Suprapubic skin (tissue), 4 donors: ENCODE measurements at regions not wholly inside any gene's neighbourhood (a gene's known extent, or its start where the extent isn't known, plus 50 kb on each side); places are given as distances from the start of the nearest gene placed in this dataset.

Experiments
- DNase-seq, 2 donors: peaks; one replicate each; pipeline ENCODE4 v3.0.0-alpha.2; 2019; ENCODE audit warnings: low spot score in 2 of 2
- H3K27ac ChIP-seq: fragments of 200-600 bp; sonication (generic); one replicate; pipeline ENCODE4 v1.5.1; 2019
- H3K27me3 ChIP-seq: fragments of 200-600 bp; sonication (generic); one replicate; pipeline ENCODE4 v1.5.1; 2019
- H3K36me3 ChIP-seq: fragments of 200-600 bp; sonication (generic); one replicate; pipeline ENCODE4 v1.5.1; 2019
- H3K4me1 ChIP-seq: fragments of 200-600 bp; sonication (generic); one replicate; pipeline ENCODE4 v1.5.1; 2019
- H3K4me3 ChIP-seq: fragments of 200-600 bp; sonication (generic); one replicate; pipeline ENCODE4 v1.5.1; 2019; ENCODE audit warnings: mild to moderate bottlenecking
- H3K9me3 ChIP-seq: fragments of 200-600 bp; sonication (generic); one replicate; pipeline ENCODE4 v1.5.1; 2019
- CTCF ChIP-seq, 2 donors: fragments of 200-600 bp in 1 of 2; fragments of 450-650 bp in 1 of 2; sonication (generic) in 1 of 2; IDR thresholded peaks; one replicate each; pipeline ENCODE4 v1.5.1; 2016 to 2019; ENCODE audit warnings: antibody characterized with exemption in 2 of 2, mild to moderate bottlenecking in 1 of 2, moderate library complexity in 1 of 2
- EP300 ChIP-seq: sonication (generic); formaldehyde crosslinking; IDR thresholded peaks from one replicate; pipeline ENCODE4 v1.6.1; 2017; ENCODE audit warnings: antibody characterized with exemption
- POLR2A ChIP-seq, 2 donors: fragments of 450-650 bp; IDR thresholded peaks; one replicate each; pipeline ENCODE4 v1.6.1; 2017; ENCODE audit warnings: antibody characterized with exemption in 2 of 2, mild to moderate bottlenecking in 2 of 2, moderate library complexity in 2 of 2
- POLR2AphosphoS5 ChIP-seq, 3 donors: sonication (generic); formaldehyde crosslinking; IDR thresholded peaks; one replicate each; pipeline ENCODE4 v1.6.1; 2017; ENCODE audit warnings: antibody characterized with exemption in 3 of 3
- WGBS: methylation state at CpG from one replicate; pipeline ENCODE4 v1.1.5; 2018; 5-methylcytosine and 5-hydroxymethylcytosine counted together

GRCh38 chr13:109656206-109656605 is 130.2 kb downstream of the IRS2 start:
- H3K4me3 ChIP-seq, result no peak overlapping the region
- WGBS, result 71% methylated on average over 2 of the region's 2 CpGs
- H3K9me3 ChIP-seq, result no peaks in the 10 kb centered on the region
- H3K27ac ChIP-seq, result no peak overlapping the region
- no peak for TF ChIP-seq POLR2A (IDR thresholded peaks at IDR 0.05)
- no peak for TF ChIP-seq POLR2AphosphoS5 (IDR thresholded peaks at IDR 0.05)
- TF ChIP-seq EP300, result no peak
- no peak for TF ChIP-seq CTCF (IDR thresholded peaks at IDR 0.05)
- no peak for DNase-seq
- no peaks in the 10 kb centered on the region for H3K27me3 ChIP-seq
- H3K4me1 ChIP-seq, result peaks cover 20% of the 10 kb centered on the region
- no peaks in the 10 kb centered on the region for H3K36me3 ChIP-seq

- peak overlapping the region; percentile 39 for H3K27ac ChIP-seq
- no peaks in the 10 kb centered on the region for H3K27me3 ChIP-seq
- no peak overlapping the region for H3K4me3 ChIP-seq
- TF ChIP-seq POLR2A (IDR thresholded peaks at IDR 0.05) (no peak), POLR2AphosphoS5 (IDR thresholded peaks at IDR 0.05) (no peak), EP300 (no peak), CTCF (IDR thresholded peaks at IDR 0.05) (no peak)
- 86% methylated on average over 4 of the region's 5 CpGs for WGBS
- H3K36me3 ChIP-seq, result no peaks in the 10 kb centered on the region
- H3K4me1 ChIP-seq, result peaks cover 20% of the 10 kb centered on the region
- DNase-seq, result no peak
- no peaks in the 10 kb centered on the region for H3K9me3 ChIP-seq
Measured at GRCh38 chr13:109655611-109656010, 130.8 kb downstream of the IRS2 start.

- H3K36me3 ChIP-seq, result no peaks in the 10 kb centered on the region
- 41% methylated on average over 1 of the region's 1 CpG for WGBS
- H3K27ac ChIP-seq, result peak overlapping the region; percentile 39
- DNase-seq, result no peak
- no peaks in the 10 kb centered on the region for H3K27me3 ChIP-seq
- H3K4me3 ChIP-seq, result no peak overlapping the region
- TF ChIP-seq CTCF (IDR thresholded peaks at IDR 0.05), result no peak
- no peak for TF ChIP-seq POLR2A (IDR thresholded peaks at IDR 0.05)
- peak in 1 of 3 donors; percentile 16 for TF ChIP-seq POLR2AphosphoS5 (IDR thresholded peaks at IDR 0.05)
- TF ChIP-seq EP300, result no peak
- no peaks in the 10 kb centered on the region for H3K9me3 ChIP-seq
- peaks cover 20% of the 10 kb centered on the region for H3K4me1 ChIP-seq
Measured at GRCh38 chr13:109655206-109655600, 131.2 kb downstream of the IRS2 start.

- 58% methylated on average over 17 of the region's 17 CpGs for WGBS
- Histone ChIP-seq H3K9me3 (no peaks in the 10 kb centered on the region), H3K4me1 (peaks cover 20% of the 10 kb centered on the region), H3K27me3 (no peaks in the 10 kb centered on the region), H3K4me3 (no peak overlapping the region), H3K36me3 (no peaks in the 10 kb centered on the region), H3K27ac (peak overlapping the region; percentile 39)
- no peak for DNase-seq
- TF ChIP-seq POLR2AphosphoS5 (IDR thresholded peaks at IDR 0.05), result peak in 2 of 3 donors; percentile 35 to 70
- no peak for TF ChIP-seq POLR2A (IDR thresholded peaks at IDR 0.05)
- TF ChIP-seq CTCF (IDR thresholded peaks at IDR 0.05), result no peak
- no peak for TF ChIP-seq EP300
Measured at GRCh38 chr13:109654341-109655205, 131.8 kb downstream of the IRS2 start.

DNA sequence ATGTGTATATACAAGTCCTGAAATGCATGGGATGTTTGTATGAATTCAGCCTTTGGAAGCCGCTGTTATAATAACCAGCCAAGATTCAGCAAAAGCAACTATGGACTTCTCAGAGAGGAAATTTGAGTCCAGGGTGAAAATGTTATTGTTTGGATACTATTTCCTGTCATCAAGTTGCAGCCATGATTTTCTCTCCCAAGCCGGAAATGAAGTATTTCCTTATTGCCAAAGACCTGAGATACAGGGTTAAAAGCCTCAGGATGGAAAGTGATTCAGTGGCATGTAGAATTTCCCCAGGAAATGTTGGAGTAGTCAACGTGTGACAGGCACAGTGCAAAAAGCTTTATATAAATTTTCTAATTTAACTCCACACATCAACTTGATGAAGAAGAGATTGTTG is 133.9 kb downstream of the IRS2 start:
- H3K4me3 ChIP-seq, result no peak overlapping the region
- no peaks in the 10 kb centered on the region for H3K27me3 ChIP-seq
- H3K4me1 ChIP-seq, result peaks cover 20% of the 10 kb centered on the region
- no peak for DNase-seq
- H3K9me3 ChIP-seq, result no peaks in the 10 kb centered on the region
- 59% methylated on average over 3 of the region's 3 CpGs for WGBS
- no peak overlapping the region for H3K27ac ChIP-seq
- no peak for TF ChIP-seq EP300
- TF ChIP-seq POLR2AphosphoS5 (IDR thresholded peaks at IDR 0.05), result no peak
- no peak for TF ChIP-seq POLR2A (IDR thresholded peaks at IDR 0.05)
- no peak for TF ChIP-seq CTCF (IDR thresholded peaks at IDR 0.05)
- H3K36me3 ChIP-seq, result no peaks in the 10 kb centered on the region
